ENCODE measurements at regions not wholly inside any gene's neighbourhood (a gene's known extent, or its start where the extent isn't known, plus 50 kb on each side); places are given as distances from the start of the nearest gene placed in this dataset.

GRCh38 chr10:36624551-36625100, 500.8 kb upstream of the ANKRD30A start:
- no peak for TF ChIP-seq CTCF (conservative IDR thresholded peaks at IDR 0.05; ENCODE audit: low read depth, low read length)
- TF ChIP-seq EZH2 (IDR thresholded peaks at IDR 0.05; ENCODE audit: borderline replicate concordance, low read depth, low read length, poor library complexity, severe bottlenecking): no peak

All from A673 (cell line).